CD4-positive, alpha-beta T cell (primary cell): ENCODE measurements at regions not wholly inside any gene's neighbourhood (a gene's known extent, or its start where the extent isn't known, plus 50 kb on each side); places are given as distances from the start of the nearest gene placed in this dataset.

Experiments
- ATAC-seq: fragments of 200-7000 bp; cut with Tn5 transposase; one replicate; pipeline ENCODE4 v1.10.0; 2022; ENCODE audit warnings: mild to moderate bottlenecking; ENCODE audit not compliant: poor library complexity
- CTCF ChIA-PET: fragments of 350-600 bp; sonication (Branson Sonifier 250); formaldehyde crosslinking; loops from one replicate; lab custom pipeline; 2021; ENCODE audit warnings: antibody characterized with exemption, inconsistent platforms; lab: Charles Lee
- POLR2A ChIA-PET: fragments of 350-600 bp; sonication (Branson Sonifier 250); formaldehyde crosslinking; loops from one replicate; lab custom pipeline; 2021; ENCODE audit warnings: antibody characterized with exemption, inconsistent platforms; lab: Charles Lee
- DNase-seq, 14 experiments: peaks; one replicate each; pipeline ENCODE4 v3.0.0-alpha.2; 2013 to 2020; ENCODE audit warnings: mixed read lengths in 2 of 14
- H3K27ac ChIP-seq, 2 donors: one replicate each; pipeline versions ENCODE4 v1.5.1 to v1.7.0; 2013; ENCODE audit warnings: low read length in 2 of 2, low read depth in 1 of 2, mild to moderate bottlenecking in 1 of 2
- H3K27me3 ChIP-seq, 2 experiments: 1 replicate in 1 of 2; 2 replicates in 1 of 2; pipeline versions ENCODE4 v1.6.1 to v1.7.0; 2013; ENCODE audit warnings: low read length in 2 of 2, control low read depth in 1 of 2, mild to moderate bottlenecking in 1 of 2, moderate library complexity in 1 of 2; ENCODE audit not compliant: insufficient read depth in 2 of 2, control insufficient read depth in 1 of 2
- H3K36me3 ChIP-seq: one replicate; pipeline ENCODE4 v1.6.1; 2013; ENCODE audit warnings: low read length, control low read depth; ENCODE audit not compliant: insufficient read depth
- H3K4me1 ChIP-seq: one replicate; pipeline ENCODE4 v1.6.1; 2013; ENCODE audit warnings: low read length, control low read depth; ENCODE audit not compliant: insufficient read depth
- H3K4me3 ChIP-seq: one replicate; pipeline ENCODE4 v1.5.1; 2013; ENCODE audit warnings: mild to moderate bottlenecking, low read length, moderate library complexity
- H3K9me3 ChIP-seq, 2 experiments: 1 replicate in 1 of 2; 2 replicates in 1 of 2; pipeline versions ENCODE4 v1.6.1 to v1.7.0; 2013; ENCODE audit warnings: low read length in 2 of 2, mild to moderate bottlenecking in 2 of 2, control low read depth in 1 of 2, moderate library complexity in 1 of 2; ENCODE audit not compliant: control insufficient read depth in 1 of 2, insufficient read depth in 1 of 2
- H3K27ac Mint-ChIP-seq: one replicate; pipeline ENCODE4 v1.8.0; 2020; ENCODE audit warnings: mixed read lengths
- H3K27me3 Mint-ChIP-seq: one replicate; pipeline ENCODE4 v1.8.0; 2021; ENCODE audit warnings: mixed read lengths
- H3K36me3 Mint-ChIP-seq: one replicate; pipeline ENCODE4 v1.8.0; 2021; ENCODE audit warnings: low read depth, mixed read lengths
- H3K4me1 Mint-ChIP-seq: one replicate; pipeline ENCODE4 v1.8.0; 2021; ENCODE audit warnings: low read depth, mixed read lengths
- H3K4me3 Mint-ChIP-seq: one replicate; pipeline ENCODE4 v1.8.0; 2020; ENCODE audit warnings: mild to moderate bottlenecking, mixed read lengths
- H3K9me3 Mint-ChIP-seq: one replicate; pipeline ENCODE4 v1.8.0; 2020; ENCODE audit warnings: mixed read lengths
- intact Hi-C, 2 experiments: fragments of 100-400 bp; cut with DNase I in 1 of 2; cut with micrococcal nuclease in 1 of 2; formaldehyde crosslinking; loops; one replicate each; pipeline versions ENCODE4 v1.15.1 to v1.9.0; 2023 to 2025; cut with DNase I, micrococcal nuclease
- TF ChIP-seq, protein P1 (sequence below): fragments of 200-600 bp; IDR thresholded peaks from one replicate; pipeline ENCODE4 v1.8.0; 2022; ENCODE audit warnings: antibody characterized with exemption, mild to moderate bottlenecking

DNA sequence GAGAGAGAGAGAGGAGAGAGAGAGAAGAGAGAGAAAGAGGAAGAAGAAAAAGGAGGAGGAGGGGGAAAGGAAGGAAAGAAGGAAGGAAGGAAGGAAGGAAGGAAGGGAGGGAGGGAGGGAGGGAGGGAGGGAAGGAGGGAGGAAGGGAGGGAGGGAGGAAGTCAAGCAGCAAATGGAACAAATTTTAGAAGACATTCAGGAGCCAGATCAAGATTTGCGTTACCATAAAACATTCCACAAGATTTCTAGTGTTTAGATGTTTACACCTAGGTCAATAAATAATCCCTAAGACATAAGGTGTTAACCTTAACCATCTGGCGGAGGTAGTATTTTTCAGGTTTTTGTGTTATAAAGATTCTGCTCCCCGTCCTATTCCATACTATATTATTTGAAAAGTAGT, 1320.1 kb upstream of the PRMT6 start:
- no peaks in the 10 kb centered on the region for H3K4me1 Mint-ChIP-seq
- ChIA-PET POLR2A (no interaction called here), CTCF (no interaction called here)
- DNase-seq: no peak
- H3K9me3 ChIP-seq: peaks cover 3 to 6% of the 10 kb centered on the region in 2 experiments
- no peaks in the 10 kb centered on the region for H3K27me3 Mint-ChIP-seq
- H3K36me3 Mint-ChIP-seq: no peaks in the 10 kb centered on the region
- no peaks in the 10 kb centered on the region for H3K27me3 ChIP-seq
- H3K9me3 Mint-ChIP-seq: peaks cover 10% of the 10 kb centered on the region
- H3K4me1 ChIP-seq: no peaks in the 10 kb centered on the region
- intact Hi-C loops: no loop called here
- no peak for ATAC-seq
- no peak overlapping the region for H3K4me3 ChIP-seq
- H3K27ac ChIP-seq: no peak overlapping the region
- H3K4me3 Mint-ChIP-seq: no peak overlapping the region
- TF ChIP-seq, protein P1, sequence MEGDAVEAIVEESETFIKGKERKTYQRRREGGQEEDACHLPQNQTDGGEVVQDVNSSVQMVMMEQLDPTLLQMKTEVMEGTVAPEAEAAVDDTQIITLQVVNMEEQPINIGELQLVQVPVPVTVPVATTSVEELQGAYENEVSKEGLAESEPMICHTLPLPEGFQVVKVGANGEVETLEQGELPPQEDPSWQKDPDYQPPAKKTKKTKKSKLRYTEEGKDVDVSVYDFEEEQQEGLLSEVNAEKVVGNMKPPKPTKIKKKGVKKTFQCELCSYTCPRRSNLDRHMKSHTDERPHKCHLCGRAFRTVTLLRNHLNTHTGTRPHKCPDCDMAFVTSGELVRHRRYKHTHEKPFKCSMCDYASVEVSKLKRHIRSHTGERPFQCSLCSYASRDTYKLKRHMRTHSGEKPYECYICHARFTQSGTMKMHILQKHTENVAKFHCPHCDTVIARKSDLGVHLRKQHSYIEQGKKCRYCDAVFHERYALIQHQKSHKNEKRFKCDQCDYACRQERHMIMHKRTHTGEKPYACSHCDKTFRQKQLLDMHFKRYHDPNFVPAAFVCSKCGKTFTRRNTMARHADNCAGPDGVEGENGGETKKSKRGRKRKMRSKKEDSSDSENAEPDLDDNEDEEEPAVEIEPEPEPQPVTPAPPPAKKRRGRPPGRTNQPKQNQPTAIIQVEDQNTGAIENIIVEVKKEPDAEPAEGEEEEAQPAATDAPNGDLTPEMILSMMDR: no peak
- no peak overlapping the region for H3K27ac Mint-ChIP-seq
- no peaks in the 10 kb centered on the region for H3K36me3 ChIP-seq

DNA sequence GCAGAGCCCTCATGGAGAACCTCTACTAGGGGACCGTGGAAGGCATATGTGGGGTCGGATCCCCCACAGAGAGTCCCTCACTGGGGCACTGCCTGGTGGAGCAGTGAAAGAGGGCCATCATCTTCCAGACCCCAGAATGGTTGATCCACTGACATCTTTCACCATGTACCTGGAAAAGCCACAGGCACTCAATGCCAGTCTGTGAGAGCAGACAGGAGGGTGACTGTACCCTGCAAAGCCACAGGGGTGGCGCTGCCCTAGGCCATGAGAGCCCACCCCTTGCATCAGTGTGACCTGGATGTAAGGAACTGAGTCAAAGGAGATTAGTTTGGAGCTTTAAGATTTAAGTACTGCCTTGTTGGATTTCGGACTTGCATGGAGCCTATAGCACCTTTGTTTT, 1276.7 kb upstream of the PRMT6 start:
- intact Hi-C loops: loop anchor here in 1 of 2 experiments (10.0 kb wide), 1 partner anchor 65 kb away; no protein-coding TSS in a partner anchor
- ChIA-PET POLR2A (no interaction called here), CTCF (no interaction called here)
- DNase-seq: no peak
- no peaks in the 10 kb centered on the region for H3K4me1 Mint-ChIP-seq
- peaks cover 14% of the 10 kb centered on the region for H3K9me3 Mint-ChIP-seq
- TF ChIP-seq, protein P1: no peak
- no peak for ATAC-seq
- no peak overlapping the region for H3K4me3 Mint-ChIP-seq
- no peaks in the 10 kb centered on the region for H3K36me3 ChIP-seq
- no peaks in the 10 kb centered on the region for H3K27me3 Mint-ChIP-seq
- H3K27ac ChIP-seq: no peak overlapping the region
- H3K27me3 ChIP-seq: no peaks in the 10 kb centered on the region
- H3K27ac Mint-ChIP-seq: no peak overlapping the region
- H3K4me1 ChIP-seq: no peaks in the 10 kb centered on the region
- peaks cover 0 to 13% of the 10 kb centered on the region in 2 experiments for H3K9me3 ChIP-seq
- H3K36me3 Mint-ChIP-seq: no peaks in the 10 kb centered on the region
- H3K4me3 ChIP-seq: no peak overlapping the region

DNA sequence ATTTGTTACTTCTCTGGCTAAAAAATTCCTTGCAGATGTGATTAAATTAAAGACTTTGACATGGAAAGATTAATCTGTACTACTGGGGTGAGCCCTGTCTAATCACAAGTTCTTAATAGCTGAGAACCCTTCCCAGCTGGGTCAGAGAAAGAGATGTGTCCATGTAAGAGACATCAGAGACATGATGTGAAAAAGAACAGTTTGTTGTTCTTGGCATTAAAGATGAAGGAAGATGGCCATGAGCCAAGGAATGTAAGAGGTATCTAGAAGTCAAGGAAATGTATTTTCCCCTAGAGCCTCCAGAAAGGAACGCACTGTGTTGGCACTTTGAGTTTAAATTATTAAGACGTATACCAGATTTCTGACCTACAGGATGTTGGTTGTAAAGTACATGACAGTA, 1271.5 kb upstream of the PRMT6 start:
- no peak overlapping the region for H3K4me3 ChIP-seq
- no peaks in the 10 kb centered on the region for H3K27me3 ChIP-seq
- H3K4me1 ChIP-seq: no peaks in the 10 kb centered on the region
- H3K9me3 ChIP-seq: no peaks in the 10 kb centered on the region
- ATAC-seq (no peak), DNase-seq (no peak)
- H3K36me3 ChIP-seq: no peaks in the 10 kb centered on the region
- CTCF ChIA-PET: no interaction called here
- TF ChIP-seq, protein P1: no peak
- intact Hi-C loops: no loop called here
- no peak overlapping the region for H3K4me3 Mint-ChIP-seq
- H3K9me3 Mint-ChIP-seq: peaks cover 10% of the 10 kb centered on the region
- no peaks in the 10 kb centered on the region for H3K36me3 Mint-ChIP-seq
- no peak overlapping the region for H3K27ac Mint-ChIP-seq
- no peaks in the 10 kb centered on the region for H3K27me3 Mint-ChIP-seq
- H3K27ac ChIP-seq: no peak overlapping the region
- POLR2A ChIA-PET: no interaction called here
- no peaks in the 10 kb centered on the region for H3K4me1 Mint-ChIP-seq
